ENCODE measurements at regions not wholly inside any gene's neighbourhood (a gene's known extent, or its start where the extent isn't known, plus 50 kb on each side); places are given as distances from the start of the nearest gene placed in this dataset.

- TF ChIP-seq, protein P1, sequence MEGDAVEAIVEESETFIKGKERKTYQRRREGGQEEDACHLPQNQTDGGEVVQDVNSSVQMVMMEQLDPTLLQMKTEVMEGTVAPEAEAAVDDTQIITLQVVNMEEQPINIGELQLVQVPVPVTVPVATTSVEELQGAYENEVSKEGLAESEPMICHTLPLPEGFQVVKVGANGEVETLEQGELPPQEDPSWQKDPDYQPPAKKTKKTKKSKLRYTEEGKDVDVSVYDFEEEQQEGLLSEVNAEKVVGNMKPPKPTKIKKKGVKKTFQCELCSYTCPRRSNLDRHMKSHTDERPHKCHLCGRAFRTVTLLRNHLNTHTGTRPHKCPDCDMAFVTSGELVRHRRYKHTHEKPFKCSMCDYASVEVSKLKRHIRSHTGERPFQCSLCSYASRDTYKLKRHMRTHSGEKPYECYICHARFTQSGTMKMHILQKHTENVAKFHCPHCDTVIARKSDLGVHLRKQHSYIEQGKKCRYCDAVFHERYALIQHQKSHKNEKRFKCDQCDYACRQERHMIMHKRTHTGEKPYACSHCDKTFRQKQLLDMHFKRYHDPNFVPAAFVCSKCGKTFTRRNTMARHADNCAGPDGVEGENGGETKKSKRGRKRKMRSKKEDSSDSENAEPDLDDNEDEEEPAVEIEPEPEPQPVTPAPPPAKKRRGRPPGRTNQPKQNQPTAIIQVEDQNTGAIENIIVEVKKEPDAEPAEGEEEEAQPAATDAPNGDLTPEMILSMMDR (conservative IDR thresholded peaks at IDR 0.05) = no peak
- no peak for TF ChIP-seq ZFX (IDR thresholded peaks at IDR 0.05)
These were observed 804.4 kb downstream of the TLE4 start for GRCh38 chr9:80376180-80376579.

Measured in C4-2B (cell line).